HG03139 (cell line): ENCODE measurements at regions not wholly inside any gene's neighbourhood (a gene's known extent, or its start where the extent isn't known, plus 50 kb on each side); places are given as distances from the start of the nearest gene placed in this dataset.
"Not testable (repeated sequence)": the region's sequence is repeated elsewhere in the genome, so short reads cannot be mapped to it uniquely, and the experiment has no call there.

Source experiments
- ATAC-seq: cut with Tn5 transposase; IDR thresholded peaks from one replicate; pipeline ENCODE4 v1.9.1; 2021; ENCODE audit not compliant: unreplicated experiment

GRCh38 chr7:80019809-80020207, 114.8 kb upstream of the GNAI1 start:
- ATAC-seq, result not testable (repeated sequence)

DNA sequence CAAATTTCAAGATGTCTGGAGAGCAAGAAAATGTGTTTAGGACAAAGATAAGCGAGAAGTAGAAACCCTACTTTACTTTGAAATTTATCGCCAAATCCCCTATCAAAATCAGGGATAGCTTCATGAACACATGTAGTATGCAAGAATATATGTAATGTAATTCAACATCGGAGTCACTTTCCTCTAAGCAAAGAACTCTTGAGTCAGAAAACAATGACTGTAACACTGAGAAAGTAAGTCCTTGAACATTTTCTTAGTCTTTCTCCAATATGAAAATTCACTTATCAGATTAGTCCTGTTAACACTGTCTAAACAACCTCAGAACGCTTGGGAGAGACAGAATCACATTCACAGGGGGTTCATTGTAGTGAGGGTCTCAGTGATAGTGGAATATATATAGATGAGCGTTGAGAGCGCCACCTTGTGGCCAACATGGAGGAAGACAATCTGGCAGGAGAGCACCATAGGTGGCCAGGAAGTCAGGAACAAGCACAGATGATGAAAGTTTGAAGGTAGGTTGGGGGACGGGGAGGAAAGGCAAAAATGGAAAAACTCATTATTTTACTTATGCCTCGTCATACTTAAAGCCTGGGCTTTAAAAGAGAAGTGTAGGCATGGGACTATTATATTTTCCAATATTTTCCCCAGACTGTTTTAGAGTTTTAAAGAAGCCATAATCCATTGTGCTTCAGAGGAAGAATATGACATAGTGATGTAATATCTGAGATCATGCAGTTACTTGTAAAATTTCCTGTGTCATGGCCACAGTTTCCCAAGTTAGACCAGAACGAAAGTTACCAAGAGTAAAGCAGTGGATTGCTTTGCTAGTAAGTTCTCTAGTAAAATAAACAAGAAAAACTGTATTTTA, 115.5 kb upstream of the GNAI1 start:
- ATAC-seq, result peak; percentile 88

DNA sequence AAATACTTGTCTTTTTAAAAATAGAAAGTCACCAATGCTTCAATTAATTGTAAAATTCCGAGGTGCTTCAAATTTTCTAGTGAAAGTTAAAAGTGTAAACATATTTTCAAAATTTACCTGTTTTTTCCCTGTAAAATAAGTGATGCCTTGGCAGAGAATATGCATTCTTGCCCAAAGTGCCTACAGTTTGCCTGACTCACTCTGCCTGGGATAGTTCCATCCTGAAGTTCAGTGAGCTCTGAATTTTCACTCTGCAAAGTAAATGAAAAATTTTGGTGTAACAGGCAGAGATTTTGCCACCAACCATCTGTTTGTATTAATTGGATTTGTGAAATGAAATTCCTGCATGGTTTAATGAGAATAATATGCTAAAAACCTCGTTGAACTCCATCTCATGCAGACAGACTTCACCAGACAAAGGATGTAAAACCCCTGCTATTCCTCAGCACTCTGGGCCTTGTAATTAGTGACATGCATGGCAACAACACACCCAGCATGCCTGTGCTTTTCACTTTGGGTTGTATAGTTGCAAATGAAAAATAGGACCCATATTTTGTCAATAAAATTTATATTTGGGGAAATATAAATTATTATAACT, 117.4 kb upstream of the GNAI1 start:
- ATAC-seq, result no peak

- no peak for ATAC-seq
These were observed 120.1 kb upstream of the GNAI1 start for GRCh38 chr7:80014511-80014910.

- ATAC-seq, result no peak
These were observed 126.6 kb upstream of the GNAI1 start for GRCh38 chr7:80008039-80008438.

GRCh38 chr7:80002865-80003264, 131.8 kb upstream of the GNAI1 start:
- ATAC-seq, result no peak

DNA sequence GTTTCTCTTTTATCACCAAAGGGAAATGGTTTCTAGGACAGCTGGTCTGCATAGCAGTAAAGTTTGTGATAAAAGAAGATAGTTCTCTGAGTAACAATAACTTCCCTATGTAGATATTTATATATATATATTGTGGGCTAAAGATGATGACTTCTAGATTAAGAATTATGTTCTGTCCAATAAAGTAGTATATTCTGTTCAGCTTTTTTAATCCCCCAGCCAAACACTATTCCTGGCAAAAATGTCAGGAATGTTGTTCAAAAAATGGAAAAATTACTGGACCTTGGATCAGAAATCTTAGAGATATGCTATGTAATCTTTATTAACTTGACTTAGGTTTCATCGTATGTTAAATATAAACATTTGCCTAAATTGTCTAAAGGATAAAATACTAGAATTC, 136.3 kb upstream of the GNAI1 start:
- no peak for ATAC-seq

- ATAC-seq, result no peak
These were observed 137.3 kb upstream of the GNAI1 start for GRCh38 chr7:79997345-79997744.

DNA sequence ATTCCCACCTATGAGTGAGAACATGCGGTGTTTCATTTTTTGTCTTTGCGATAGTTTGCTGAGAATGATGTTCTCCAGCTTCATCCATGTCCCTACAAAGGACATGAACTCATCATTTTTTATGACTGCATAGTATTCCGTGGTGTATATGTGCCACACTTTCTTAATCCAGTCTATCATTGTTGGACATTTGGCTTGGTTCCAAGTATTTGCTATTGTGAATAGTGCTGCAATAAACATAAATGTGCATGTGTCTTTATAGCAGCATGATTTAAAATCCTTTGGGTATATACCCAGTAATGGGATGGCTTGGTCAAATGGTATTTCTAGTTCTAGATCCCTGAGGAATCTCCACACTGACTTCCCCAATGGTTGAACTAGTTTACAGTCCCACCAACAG, 138.9 kb upstream of the GNAI1 start:
- not testable (repeated sequence) for ATAC-seq

DNA sequence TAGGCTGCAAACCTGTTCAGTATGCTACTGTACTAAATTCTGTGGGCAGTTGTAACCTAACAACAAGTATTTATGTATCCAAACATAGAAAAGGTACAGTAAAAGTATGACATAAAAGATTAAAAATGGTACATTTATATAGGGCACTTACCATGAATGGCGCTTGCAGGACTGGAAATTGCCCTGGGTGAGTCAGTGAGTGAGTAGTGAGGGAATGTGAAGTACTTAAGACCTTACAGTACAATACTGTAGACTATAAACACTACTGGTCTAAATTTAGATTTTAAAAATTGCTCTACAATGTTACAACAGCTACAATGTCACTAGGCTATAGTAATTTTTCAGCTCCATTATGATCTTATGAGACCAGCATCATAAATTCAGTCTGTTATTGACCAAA, 146.0 kb upstream of the GNAI1 start:
- ATAC-seq, result no peak

GRCh38 chr7:79984210-79984609, 150.4 kb upstream of the GNAI1 start:
- ATAC-seq, result no peak

DNA sequence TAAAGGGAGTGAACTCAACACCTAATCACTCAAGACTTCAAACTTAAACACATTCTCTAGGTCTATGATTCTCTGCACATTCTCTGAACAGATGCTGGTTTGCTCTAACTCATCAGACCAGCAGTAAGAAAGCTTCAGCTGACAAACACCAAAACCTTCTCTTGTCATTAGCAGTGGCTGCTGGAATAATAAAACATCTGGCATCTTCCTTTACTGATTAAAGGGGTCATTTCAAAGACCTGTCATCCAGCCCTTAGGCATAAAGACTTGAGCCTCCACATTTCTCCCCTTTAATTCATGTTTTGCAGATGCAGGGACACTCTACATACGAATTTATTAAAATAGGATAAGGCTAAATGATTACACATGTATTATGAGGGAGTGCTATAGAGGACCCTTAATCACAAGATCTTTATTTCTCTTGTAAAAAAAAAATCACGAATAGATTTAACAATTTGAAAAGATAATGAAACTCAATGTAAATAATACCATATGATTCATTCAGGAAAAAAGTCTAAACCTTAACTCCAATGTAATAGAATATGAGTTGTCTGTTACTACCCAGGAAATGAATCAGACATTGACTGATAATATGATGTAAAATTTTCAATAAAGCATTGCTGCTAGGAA, 152.4 kb upstream of the GNAI1 start:
- no peak for ATAC-seq

DNA sequence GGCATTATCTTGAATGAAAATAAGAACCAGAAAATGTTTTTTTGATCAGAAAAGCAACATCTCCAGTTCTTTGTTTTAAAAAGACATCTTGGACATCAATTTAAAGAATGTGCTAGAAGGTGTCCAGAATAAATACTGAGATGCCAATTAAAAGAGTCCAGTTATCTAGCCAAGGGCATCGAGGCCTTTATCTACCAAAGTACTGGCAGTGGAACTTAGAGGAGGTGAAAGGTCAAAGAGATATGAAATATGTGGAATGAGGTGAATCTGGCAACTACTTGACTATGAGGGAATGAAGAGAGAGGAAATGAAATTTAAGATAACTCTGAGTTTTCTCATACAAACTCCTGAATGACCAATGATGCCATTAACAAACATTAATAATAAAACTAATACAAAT, 154.3 kb upstream of the GNAI1 start:
- ATAC-seq, result no peak

DNA sequence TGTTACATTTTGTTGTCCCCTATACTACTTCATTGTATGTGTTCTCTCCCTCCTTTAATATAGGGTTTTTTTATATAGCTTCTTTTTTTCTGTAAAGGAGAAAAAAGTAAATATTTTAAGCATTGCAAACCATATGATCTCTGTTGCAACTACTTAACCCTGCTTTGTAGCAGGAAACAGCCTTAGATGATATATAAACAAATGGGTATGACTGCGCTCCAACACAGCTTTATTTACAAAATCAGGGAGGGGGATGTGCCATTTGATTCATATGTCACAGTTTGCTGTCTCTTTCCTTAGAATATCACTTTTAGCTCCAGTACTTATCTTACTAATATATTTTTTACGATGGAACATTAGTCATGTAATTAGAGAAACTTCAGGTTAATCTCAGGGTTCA, 155.2 kb upstream of the GNAI1 start:
- ATAC-seq, result no peak

DNA sequence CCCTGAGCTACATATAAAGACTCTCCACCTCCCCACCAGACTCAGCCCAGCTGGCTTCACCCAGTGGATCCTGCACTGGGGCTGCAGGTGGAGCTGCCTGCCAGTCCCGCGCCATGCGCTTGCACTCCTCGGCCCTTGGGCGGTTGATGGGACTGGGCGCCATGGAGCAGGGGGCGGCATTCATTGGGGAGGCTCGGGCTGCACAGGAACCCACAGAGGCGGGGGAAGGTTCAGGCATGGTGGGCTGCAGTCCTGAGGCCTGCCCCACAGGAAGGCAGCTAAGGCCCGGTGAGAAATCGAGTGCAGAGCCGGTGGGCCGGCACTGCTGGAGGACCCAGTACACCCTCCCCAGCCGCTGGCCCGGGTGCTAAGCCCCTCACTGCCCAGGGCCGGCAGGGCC, 157.2 kb upstream of the GNAI1 start:
- ATAC-seq, result no peak

DNA sequence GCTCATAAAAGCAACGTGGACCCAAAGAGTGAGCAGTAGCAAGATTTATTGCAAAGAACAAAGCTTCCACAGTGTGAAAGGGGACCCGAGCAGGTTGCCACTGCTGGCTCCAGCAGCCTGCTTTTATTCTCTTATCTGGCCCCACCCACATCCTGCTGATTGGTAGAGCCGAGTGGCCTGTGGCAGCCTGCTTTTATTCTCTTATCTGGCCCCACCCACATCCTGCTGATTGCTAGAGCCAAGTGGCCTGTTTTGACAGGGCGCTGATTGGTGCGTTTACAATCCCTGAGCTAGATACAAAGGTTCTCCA, 158.0 kb upstream of the GNAI1 start:
- not testable (repeated sequence) for ATAC-seq

- not testable (repeated sequence) for ATAC-seq
These were observed 158.5 kb upstream of the GNAI1 start for GRCh38 chr7:79975986-79976710.

DNA sequence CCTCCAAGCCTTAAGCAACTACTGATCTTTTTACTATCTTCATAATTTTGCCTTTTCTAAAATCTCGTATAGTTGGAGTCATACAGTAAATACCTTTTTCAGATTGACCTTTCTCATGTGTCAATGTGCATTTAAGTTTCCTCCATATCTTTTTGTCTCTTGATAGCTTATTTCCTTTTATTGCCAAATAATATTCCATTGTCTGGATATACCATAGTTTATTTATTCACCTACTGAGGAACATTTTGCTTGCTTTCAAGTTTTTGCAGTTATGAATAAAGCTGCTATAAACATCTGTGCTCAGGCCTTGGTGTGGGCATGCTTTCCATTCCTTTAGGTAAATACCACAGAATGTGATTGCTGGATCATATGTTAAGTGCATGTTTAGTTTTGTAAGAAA, 161.2 kb upstream of the GNAI1 start:
- ATAC-seq, result no peak

DNA sequence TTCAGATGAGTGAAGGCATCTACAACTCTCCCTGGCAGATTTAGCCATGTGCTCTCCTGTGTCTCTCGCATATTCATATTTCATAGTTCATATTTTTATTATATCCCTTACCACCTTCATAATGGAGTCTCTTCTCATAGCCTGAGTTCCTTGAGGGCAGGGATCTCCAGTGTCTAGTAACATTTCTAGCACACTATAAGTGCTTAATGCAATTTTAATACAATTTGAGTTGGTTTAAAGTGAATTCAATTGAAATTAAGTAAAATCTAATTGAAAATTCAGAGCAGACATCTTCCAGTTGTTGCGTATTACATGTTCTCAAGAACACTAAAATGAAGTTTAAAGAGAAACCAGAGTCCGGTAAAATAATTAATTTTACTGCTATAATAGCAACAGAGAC, 163.6 kb upstream of the GNAI1 start:
- ATAC-seq, result no peak

GRCh38 chr7:79968894-79969293, 165.7 kb upstream of the GNAI1 start:
- no peak for ATAC-seq

DNA sequence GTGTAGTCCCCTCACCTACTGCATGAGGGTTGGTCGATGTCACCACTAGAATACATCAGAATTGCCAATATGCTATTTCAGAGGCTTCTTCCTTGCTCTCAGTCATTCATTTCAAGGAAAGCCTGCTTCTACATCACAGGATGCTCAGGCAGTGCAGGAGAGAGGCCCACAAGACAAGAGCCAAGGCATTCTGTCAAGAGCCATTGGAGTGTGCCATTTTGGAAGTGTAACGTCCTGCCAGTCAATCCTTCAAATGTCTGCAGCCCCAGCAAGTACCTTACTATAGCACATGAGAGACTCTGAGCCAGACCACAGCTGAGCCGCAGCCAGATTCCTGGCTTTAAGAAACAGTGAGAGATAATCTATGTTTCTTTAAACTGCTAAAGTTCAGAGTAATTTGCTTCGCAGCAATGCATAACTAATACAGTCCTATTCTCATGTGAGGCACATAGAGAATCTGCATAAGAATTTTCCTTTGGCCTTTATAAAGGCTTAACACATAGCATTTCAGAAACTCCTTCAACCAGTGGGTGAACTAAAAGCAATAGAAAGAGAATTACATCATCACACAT, 166.5 kb upstream of the GNAI1 start:
- no peak for ATAC-seq
